Breast epithelium (tissue), 3 donors: ENCODE measurements at regions not wholly inside any gene's neighbourhood (a gene's known extent, or its start where the extent isn't known, plus 50 kb on each side); places are given as distances from the start of the nearest gene placed in this dataset.

Experiments used
- POLR2A ChIP-seq: fragments of 450-650 bp; IDR thresholded peaks from one replicate; pipeline ENCODE4 v1.6.1; 2016; ENCODE audit warnings: antibody characterized with exemption, mild to moderate bottlenecking, moderate library complexity
- TF ChIP-seq, protein P1 (sequence below), 3 donors: fragments of 450-650 bp; IDR thresholded peaks; one replicate each; pipeline ENCODE4 v1.5.1; 2016 to 2017; ENCODE audit warnings: antibody characterized with exemption in 3 of 3, mild to moderate bottlenecking in 3 of 3, moderate library complexity in 3 of 3

DNA sequence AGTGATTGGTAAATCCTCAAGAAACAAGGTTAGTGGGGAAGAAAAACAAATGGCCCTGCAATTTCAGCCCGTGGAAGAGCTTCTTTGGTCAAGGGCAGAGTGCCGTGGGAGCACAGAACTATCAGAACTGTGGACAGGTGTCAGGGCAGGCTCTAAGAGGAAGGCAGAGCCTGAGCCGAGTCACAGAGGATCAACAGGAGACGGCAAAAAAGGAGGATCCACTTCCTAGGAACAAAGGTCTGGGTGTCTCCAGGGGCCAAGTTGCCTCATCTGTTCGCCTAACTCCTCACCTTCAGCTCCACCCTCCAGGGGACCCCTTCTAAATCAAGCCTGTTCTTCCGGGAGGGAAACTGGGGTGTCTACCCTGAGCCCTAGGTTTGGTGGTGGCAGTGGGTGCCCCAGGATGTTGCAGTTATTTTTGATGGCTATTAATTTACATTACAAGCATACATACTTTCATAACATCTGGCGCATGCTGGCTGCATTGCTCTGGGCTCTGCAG, 88.0 kb downstream of the FEM1C start:
- TF ChIP-seq, protein P1, sequence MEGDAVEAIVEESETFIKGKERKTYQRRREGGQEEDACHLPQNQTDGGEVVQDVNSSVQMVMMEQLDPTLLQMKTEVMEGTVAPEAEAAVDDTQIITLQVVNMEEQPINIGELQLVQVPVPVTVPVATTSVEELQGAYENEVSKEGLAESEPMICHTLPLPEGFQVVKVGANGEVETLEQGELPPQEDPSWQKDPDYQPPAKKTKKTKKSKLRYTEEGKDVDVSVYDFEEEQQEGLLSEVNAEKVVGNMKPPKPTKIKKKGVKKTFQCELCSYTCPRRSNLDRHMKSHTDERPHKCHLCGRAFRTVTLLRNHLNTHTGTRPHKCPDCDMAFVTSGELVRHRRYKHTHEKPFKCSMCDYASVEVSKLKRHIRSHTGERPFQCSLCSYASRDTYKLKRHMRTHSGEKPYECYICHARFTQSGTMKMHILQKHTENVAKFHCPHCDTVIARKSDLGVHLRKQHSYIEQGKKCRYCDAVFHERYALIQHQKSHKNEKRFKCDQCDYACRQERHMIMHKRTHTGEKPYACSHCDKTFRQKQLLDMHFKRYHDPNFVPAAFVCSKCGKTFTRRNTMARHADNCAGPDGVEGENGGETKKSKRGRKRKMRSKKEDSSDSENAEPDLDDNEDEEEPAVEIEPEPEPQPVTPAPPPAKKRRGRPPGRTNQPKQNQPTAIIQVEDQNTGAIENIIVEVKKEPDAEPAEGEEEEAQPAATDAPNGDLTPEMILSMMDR (IDR thresholded peaks at IDR 0.05) = no peak
- TF ChIP-seq POLR2A = no peak
